GM21717 (cell line): ENCODE measurements at regions not wholly inside any gene's neighbourhood (a gene's known extent, or its start where the extent isn't known, plus 50 kb on each side); places are given as distances from the start of the nearest gene placed in this dataset.
A peak's percentile ranks its signal among the peaks of the same experiment; 100 is the strongest.

Experiments
- ATAC-seq: cut with Tn5 transposase; IDR thresholded peaks from one replicate; pipeline ENCODE4 v1.9.1; 2021; ENCODE audit warnings: mild to moderate bottlenecking, moderate library complexity; ENCODE audit not compliant: unreplicated experiment

GRCh38 chr14:87816416-87816815 is 176.6 kb downstream of the GALC start:
- ATAC-seq = no peak

- ATAC-seq = no peak
Measured at GRCh38 chr14:87815121-87815520, 177.9 kb downstream of the GALC start.

GRCh38 chr14:87813686-87814085 is 179.3 kb downstream of the GALC start:
- ATAC-seq = no peak

GRCh38 chr14:87813211-87813610 is 179.8 kb downstream of the GALC start:
- no peak for ATAC-seq

- ATAC-seq = no peak
Measured at GRCh38 chr14:87811246-87811645, 181.7 kb downstream of the GALC start.

- no peak for ATAC-seq
Measured at GRCh38 chr14:87810711-87811110, 182.3 kb downstream of the GALC start.

- no peak for ATAC-seq
Measured at GRCh38 chr14:87809261-87809660, 183.7 kb downstream of the GALC start.

- ATAC-seq = peak; percentile 86
Measured at GRCh38 chr14:87805315-87805723, 187.7 kb downstream of the GALC start.

- no peak for ATAC-seq
Measured at GRCh38 chr14:87800216-87800615, 192.8 kb downstream of the GALC start.

GRCh38 chr14:87799400-87799799 is 193.6 kb downstream of the GALC start:
- ATAC-seq = no peak

GRCh38 chr14:87797001-87797400 is 196.0 kb downstream of the GALC start:
- no peak for ATAC-seq

GRCh38 chr14:87794561-87794960 is 198.4 kb downstream of the GALC start:
- ATAC-seq = no peak

GRCh38 chr14:87785897-87786296 is 207.1 kb downstream of the GALC start:
- no peak for ATAC-seq

GRCh38 chr14:87784386-87784785 is 208.6 kb downstream of the GALC start:
- no peak for ATAC-seq

GRCh38 chr14:87783071-87783470 is 209.9 kb downstream of the GALC start:
- no peak for ATAC-seq

- no peak for ATAC-seq
Measured at GRCh38 chr14:87772854-87773253, 220.1 kb downstream of the GALC start.

- ATAC-seq = no peak
Measured at GRCh38 chr14:87767567-87767901, 225.4 kb downstream of the GALC start.

GRCh38 chr14:87758876-87759275 is 234.1 kb downstream of the GALC start:
- ATAC-seq = no peak

- peak; percentile 81 for ATAC-seq
Measured at GRCh38 chr14:87756661-87757060, 236.3 kb downstream of the GALC start.

GRCh38 chr14:87754520-87755223 is 238.3 kb downstream of the GALC start:
- no peak for ATAC-seq

GRCh38 chr14:87748558-87748957 is 244.4 kb downstream of the GALC start:
- no peak for ATAC-seq

GRCh38 chr14:87745507-87746118 is 247.4 kb downstream of the GALC start:
- ATAC-seq = peak; percentile 56
